MCF 10A (cell line): ENCODE measurements at regions not wholly inside any gene's neighbourhood (a gene's known extent, or its start where the extent isn't known, plus 50 kb on each side); places are given as distances from the start of the nearest gene placed in this dataset.

ENCODE experiments used
- BruUV-seq: library from RNA; stranded (reverse); fragments of 400-500 nt; replicated peaks from 2 replicates; lab custom pipeline; 2021; lab: Mats Ljungman, UMichigan
- CTCF ChIA-PET: fragments of 300-600 bp; sonication (Branson Sonifier 250); formaldehyde crosslinking; extraction: SDS; loops from one replicate; lab custom pipeline; 2021; ENCODE audit warnings: antibody characterized with exemption, inconsistent platforms; lab: Yijun Ruan, JAX
- POLR2A ChIA-PET: fragments of 300-600, 350-650 bp; sonication (Branson Sonifier 250); formaldehyde crosslinking; extraction: SDS; loops from one replicate; lab custom pipeline; 2020; ENCODE audit warnings: antibody characterized with exemption, inconsistent platforms; lab: Yijun Ruan, JAX
- DNase-seq: peaks from one replicate; pipeline ENCODE4 v3.0.0-alpha.2; 2018; ENCODE audit not compliant: unreplicated experiment
- H3K27ac Mint-ChIP-seq: one replicate; pipeline ENCODE4 v1.8.0; 2022; ENCODE audit warnings: mild to moderate bottlenecking, low read depth, mixed read lengths; ENCODE audit not compliant: unreplicated experiment
- H3K27me3 Mint-ChIP-seq: one replicate; pipeline ENCODE4 v1.8.0; 2022; ENCODE audit warnings: mixed read lengths; ENCODE audit not compliant: insufficient read depth, unreplicated experiment
- H3K36me3 Mint-ChIP-seq: one replicate; pipeline ENCODE4 v1.8.0; 2022; ENCODE audit warnings: mild to moderate bottlenecking, moderate library complexity, mixed read lengths; ENCODE audit not compliant: insufficient read depth, unreplicated experiment
- H3K4me1 Mint-ChIP-seq: one replicate; pipeline ENCODE4 v1.8.0; 2022; ENCODE audit warnings: mixed read lengths; ENCODE audit not compliant: insufficient read depth, unreplicated experiment
- H3K4me3 Mint-ChIP-seq: one replicate; pipeline ENCODE4 v1.8.0; 2022; ENCODE audit warnings: mild to moderate bottlenecking, moderate library complexity, mixed read lengths; ENCODE audit not compliant: unreplicated experiment
- H3K9me3 Mint-ChIP-seq: one replicate; pipeline ENCODE4 v1.8.0; 2022; ENCODE audit warnings: mixed read lengths; ENCODE audit not compliant: unreplicated experiment
- intact Hi-C: fragments of 100-400 bp; cut with micrococcal nuclease; formaldehyde crosslinking; loops from 2 replicates; pipeline ENCODE4 v1.14.1; 2022
- TF ChIP-seq, protein P1 (sequence below): fragments of 200-600 bp; IDR thresholded peaks from one replicate; pipeline ENCODE4 v1.8.0; 2022; ENCODE audit warnings: antibody characterized with exemption, mild to moderate bottlenecking; ENCODE audit not compliant: unreplicated experiment

DNA sequence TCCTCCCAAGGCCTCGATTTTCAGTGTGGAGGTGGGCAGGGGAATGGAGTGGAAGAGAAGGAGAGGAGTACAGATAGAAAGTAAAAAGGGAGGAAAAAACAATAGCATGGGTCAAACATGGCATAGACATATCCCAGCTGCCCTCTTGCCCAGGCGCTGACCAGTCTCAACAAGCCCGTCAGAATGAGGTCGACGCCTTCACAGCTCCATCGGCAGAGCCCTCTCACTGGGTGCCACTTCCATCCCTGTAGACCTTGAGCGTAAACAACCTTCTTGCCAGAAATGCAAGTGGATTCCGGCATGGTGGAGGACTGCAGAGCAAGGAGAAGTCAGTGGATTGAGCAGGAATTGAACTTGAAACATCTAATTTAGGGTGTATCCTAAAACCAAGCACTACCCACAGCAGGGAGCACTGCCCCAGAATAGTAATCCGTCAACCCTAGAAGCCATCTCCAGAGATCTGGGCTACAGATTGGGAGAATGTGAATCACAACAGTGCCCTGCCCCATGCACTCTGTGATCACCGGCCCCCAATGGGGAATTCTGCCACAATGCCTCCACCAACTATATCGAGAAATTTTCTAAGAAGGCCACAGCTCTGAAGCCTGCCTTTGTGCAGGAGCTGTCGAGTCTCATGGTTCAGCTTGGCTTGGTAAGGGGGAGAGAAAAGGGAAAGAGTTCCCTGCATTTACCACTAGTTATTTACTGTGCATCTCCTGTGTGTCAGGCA, 190.1 kb downstream of the UACA start:
- no peak overlapping the region for H3K27ac Mint-ChIP-seq
- H3K36me3 Mint-ChIP-seq: peaks cover 4% of the 10 kb centered on the region
- ChIA-PET CTCF (no interaction called here), POLR2A (interaction anchor here (1.1 kb wide), 1 partner anchor 25 kb away, joined by 3 read pairs; no protein-coding TSS in a partner anchor)
- no peak for DNase-seq
- no peak overlapping the region for H3K4me3 Mint-ChIP-seq
- intact Hi-C loops: no loop called here
- TF ChIP-seq, protein P1, sequence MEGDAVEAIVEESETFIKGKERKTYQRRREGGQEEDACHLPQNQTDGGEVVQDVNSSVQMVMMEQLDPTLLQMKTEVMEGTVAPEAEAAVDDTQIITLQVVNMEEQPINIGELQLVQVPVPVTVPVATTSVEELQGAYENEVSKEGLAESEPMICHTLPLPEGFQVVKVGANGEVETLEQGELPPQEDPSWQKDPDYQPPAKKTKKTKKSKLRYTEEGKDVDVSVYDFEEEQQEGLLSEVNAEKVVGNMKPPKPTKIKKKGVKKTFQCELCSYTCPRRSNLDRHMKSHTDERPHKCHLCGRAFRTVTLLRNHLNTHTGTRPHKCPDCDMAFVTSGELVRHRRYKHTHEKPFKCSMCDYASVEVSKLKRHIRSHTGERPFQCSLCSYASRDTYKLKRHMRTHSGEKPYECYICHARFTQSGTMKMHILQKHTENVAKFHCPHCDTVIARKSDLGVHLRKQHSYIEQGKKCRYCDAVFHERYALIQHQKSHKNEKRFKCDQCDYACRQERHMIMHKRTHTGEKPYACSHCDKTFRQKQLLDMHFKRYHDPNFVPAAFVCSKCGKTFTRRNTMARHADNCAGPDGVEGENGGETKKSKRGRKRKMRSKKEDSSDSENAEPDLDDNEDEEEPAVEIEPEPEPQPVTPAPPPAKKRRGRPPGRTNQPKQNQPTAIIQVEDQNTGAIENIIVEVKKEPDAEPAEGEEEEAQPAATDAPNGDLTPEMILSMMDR: no peak
- BruUV-seq: no TSS peak
- peaks cover 14% of the 10 kb centered on the region for H3K9me3 Mint-ChIP-seq
- H3K27me3 Mint-ChIP-seq: no peaks in the 10 kb centered on the region
- H3K4me1 Mint-ChIP-seq: peaks cover 16% of the 10 kb centered on the region

DNA sequence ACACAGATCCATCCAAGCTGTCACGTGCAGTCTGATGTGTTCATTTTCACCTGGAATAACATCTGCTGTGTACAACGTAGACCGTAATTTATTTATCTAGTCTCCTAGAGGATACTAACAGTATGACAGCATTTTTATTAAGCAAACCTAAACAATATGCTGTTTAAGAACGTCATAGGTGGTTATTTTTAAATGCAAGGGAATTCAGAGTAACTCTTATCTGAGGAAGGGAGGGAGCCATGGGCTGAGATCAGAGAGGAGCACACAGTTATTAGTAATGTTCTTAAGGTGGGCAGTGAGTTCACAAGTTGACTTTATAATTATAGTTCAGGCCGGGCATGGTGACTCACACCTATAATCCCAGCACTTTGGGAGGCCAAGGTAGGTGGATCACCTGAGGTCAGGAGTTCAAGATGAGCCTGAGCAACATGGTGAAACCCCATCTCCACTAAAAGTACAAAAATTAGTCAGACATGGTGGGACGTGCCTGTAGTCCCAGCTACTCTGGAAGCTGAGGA, 193.6 kb downstream of the UACA start:
- BruUV-seq: no TSS peak
- no peak overlapping the region for H3K4me3 Mint-ChIP-seq
- POLR2A ChIA-PET: interaction anchor here (0.7 to 2.0 kb wide), 6 partner anchors 27 to 1647 kb away, joined by 3 to 5 read pairs (median 4); partner anchors contain the start of gene UACA
- CTCF ChIA-PET: interaction anchor here (0.9 to 2.0 kb wide), 4 partner anchors 35 to 242 kb away, joined by 3 to 14 read pairs (median 3); no protein-coding TSS in a partner anchor
- TF ChIP-seq, protein P1: no peak
- peaks cover 16% of the 10 kb centered on the region for H3K4me1 Mint-ChIP-seq
- intact Hi-C loops: loop anchor here (5.0 kb wide), 2 partner anchors 68 to 243 kb away; no protein-coding TSS in a partner anchor
- H3K36me3 Mint-ChIP-seq: peaks cover 4% of the 10 kb centered on the region
- H3K27me3 Mint-ChIP-seq: no peaks in the 10 kb centered on the region
- H3K27ac Mint-ChIP-seq: no peak overlapping the region
- peaks cover 14% of the 10 kb centered on the region for H3K9me3 Mint-ChIP-seq
- DNase-seq: peak; percentile 69

DNA sequence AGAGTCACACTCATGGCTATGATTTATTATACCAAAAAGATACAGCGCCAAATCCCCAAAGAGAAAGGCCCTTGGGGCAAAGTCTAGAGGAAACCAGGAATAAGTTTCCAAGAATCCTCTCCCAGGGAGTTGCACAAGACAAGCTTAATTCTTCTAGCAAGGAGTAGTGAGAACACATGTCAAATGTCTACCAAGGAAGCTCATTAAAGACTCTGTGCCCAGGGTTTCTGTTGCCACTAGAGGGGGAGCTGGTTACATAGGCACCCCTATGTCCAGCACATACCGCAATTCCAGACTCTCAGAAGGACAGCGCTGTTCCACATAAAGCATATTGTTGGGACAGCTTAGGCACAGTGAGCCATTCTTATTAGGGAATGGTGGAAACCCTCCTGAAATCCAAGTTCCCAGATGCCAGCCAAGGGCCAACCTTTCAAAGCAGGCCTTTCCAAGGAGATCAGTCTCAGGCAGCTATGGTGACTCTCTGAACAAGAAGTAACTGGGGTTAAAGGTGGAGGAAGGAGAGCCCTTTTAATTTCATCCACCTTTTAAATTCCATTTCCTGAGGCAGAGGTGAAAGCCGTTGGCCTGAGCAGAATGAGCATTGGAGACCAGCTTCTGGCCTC, 194.2 kb downstream of the UACA start:
- Mint-ChIP-seq H3K27ac (no peak overlapping the region), H3K4me1 (peaks cover 16% of the 10 kb centered on the region), H3K36me3 (peaks cover 4% of the 10 kb centered on the region), H3K9me3 (peaks cover 9% of the 10 kb centered on the region), H3K27me3 (no peaks in the 10 kb centered on the region), H3K4me3 (no peak overlapping the region)
- intact Hi-C loops: loop anchor here (5.0 kb wide), 2 partner anchors 68 to 243 kb away; no protein-coding TSS in a partner anchor
- ChIA-PET POLR2A (interaction anchor here (0.7 to 2.0 kb wide), 6 partner anchors 28 to 194 kb away, joined by 3 to 5 read pairs (median 4); partner anchors contain the start of gene UACA), CTCF (interaction anchor here (0.6 to 2.0 kb wide), 13 partner anchors 14 to 242 kb away, joined by 3 to 14 read pairs (median 3); no protein-coding TSS in a partner anchor)
- BruUV-seq: no TSS peak
- TF ChIP-seq, protein P1: peak; percentile 52
- DNase-seq: peak; percentile 91

DNA sequence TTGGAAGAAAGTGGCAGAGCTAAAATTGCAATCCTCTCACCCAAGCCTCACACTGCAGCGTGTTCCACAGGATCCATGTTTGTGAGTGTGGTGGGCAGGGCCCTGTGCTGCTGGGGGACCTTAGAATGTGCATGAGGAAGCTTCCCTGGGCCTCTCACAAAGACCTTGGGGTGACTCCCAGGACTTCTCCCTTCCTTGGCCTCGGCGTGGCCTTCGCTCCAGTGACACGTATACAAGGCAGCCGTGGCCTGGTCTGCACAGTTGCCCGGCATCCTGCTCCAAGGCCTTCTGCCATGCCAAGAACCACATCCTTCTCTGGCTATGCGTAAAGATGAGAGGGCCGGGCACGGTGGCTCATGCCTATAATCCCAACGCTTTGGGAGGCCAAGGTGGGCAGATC, 196.4 kb downstream of the UACA start:
- no peaks in the 10 kb centered on the region for H3K27me3 Mint-ChIP-seq
- ChIA-PET CTCF (interaction anchor here (0.7 kb wide), 1 partner anchor 15 kb away, joined by 3 read pairs; no protein-coding TSS in a partner anchor), POLR2A (interaction anchor here (0.5 to 0.6 kb wide), 2 partner anchors 299 to 1217 kb away, joined by 3 read pairs; no protein-coding TSS in a partner anchor)
- DNase-seq: no peak
- TF ChIP-seq, protein P1: no peak
- intact Hi-C loops: loop anchor here (5.0 kb wide), 2 partner anchors 70 to 245 kb away; no protein-coding TSS in a partner anchor
- peaks cover 16% of the 10 kb centered on the region for H3K4me1 Mint-ChIP-seq
- peaks cover 4% of the 10 kb centered on the region for H3K36me3 Mint-ChIP-seq
- H3K4me3 Mint-ChIP-seq: no peak overlapping the region
- BruUV-seq: no TSS peak
- no peak overlapping the region for H3K27ac Mint-ChIP-seq
- peaks cover under 1% of the 10 kb centered on the region for H3K9me3 Mint-ChIP-seq
